ENCODE measurements at regions not wholly inside any gene's neighbourhood (a gene's known extent, or its start where the extent isn't known, plus 50 kb on each side); places are given as distances from the start of the nearest gene placed in this dataset.

GRCh38 chr21:20721151-20721550 lies 277.1 kb upstream of the NCAM2 start:
- intact Hi-C loops (cut with micrococcal nuclease), result no loop called here
- Histone ChIP-seq H3K4me3 (replicated peaks in 1 of 2; ENCODE audit: low read depth in 1 of 2, low read length in 2 of 2) (no peak overlapping the region), H3K4me2 (ENCODE audit: low read length) (no peak overlapping the region), H3K36me3 (ENCODE audit: control insufficient read depth in 1 of 2, insufficient read depth in 2 of 2, low read length in 2 of 2) (no peaks in the 10 kb centered on the region), H3K9me2 (ENCODE audit: insufficient read depth) (no peaks in the 10 kb centered on the region), H2AFZ (ENCODE audit: low read depth, low read length, poor library complexity, severe bottlenecking) (no peak overlapping the region), H3K79me2 (ENCODE audit: insufficient read depth, low read length) (no peaks in the 10 kb centered on the region), H4K20me1 (ENCODE audit: insufficient read depth) (no peaks in the 10 kb centered on the region), H3K4me1 (ENCODE audit: control insufficient read depth in 1 of 2, insufficient read depth in 2 of 2, low read length in 2 of 2) (no peaks in the 10 kb centered on the region), H3K27me3 (ENCODE audit: insufficient read depth, low read length) (no peaks in the 10 kb centered on the region), H3K27ac (ENCODE audit: low read depth, low read length) (no peak overlapping the region), H3K9me3 (ENCODE audit: control insufficient read depth in 1 of 2, insufficient read depth in 1 of 2, low read depth in 1 of 2, low read length in 2 of 2) (peaks cover 7 to 28% of the 10 kb centered on the region in 2 experiments; a peak in 2 of 4 replicates), H3K9ac (ENCODE audit: low read length) (no peak overlapping the region)
- ChIA-PET RAD21 (ENCODE audit: low non-redundant PET in 1 of 2, low total read pairs in 2 of 2, uncharacterized antibody in 2 of 2, unreplicated experiment in 2 of 2) (no interaction called here), CTCF (no interaction called here), POLR2A (no interaction called here)
- BruUV-seq (replicated peaks), result no TSS peak
- no peak for TF ChIP-seq EZH2 (IDR thresholded peaks at IDR 0.05)
- TF ChIP-seq JUND (IDR thresholded peaks at IDR 0.05), result no peak
- TF ChIP-seq CBX3 (IDR thresholded peaks at IDR 0.05; ENCODE audit: low read depth), result no peak
- TF ChIP-seq, protein P1, sequence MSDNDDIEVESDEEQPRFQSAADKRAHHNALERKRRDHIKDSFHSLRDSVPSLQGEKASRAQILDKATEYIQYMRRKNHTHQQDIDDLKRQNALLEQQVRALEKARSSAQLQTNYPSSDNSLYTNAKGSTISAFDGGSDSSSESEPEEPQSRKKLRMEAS (IDR thresholded peaks at IDR 0.05), result no peak
- TF ChIP-seq POLR2A (IDR thresholded peaks at IDR 0.05; ENCODE audit: borderline replicate concordance, extremely low read depth, insufficient read depth, insufficient read length), result no peak
- TF ChIP-seq CEBPB (IDR thresholded peaks at IDR 0.05; ENCODE audit: low read depth), result no peak
- no peak for TF ChIP-seq SIN3A (IDR thresholded peaks at IDR 0.05; ENCODE audit: low read depth)
- TF ChIP-seq RAD21 (IDR thresholded peaks at IDR 0.05; ENCODE audit: low read depth), result no peak
- no peak for TF ChIP-seq FOSL1 (IDR thresholded peaks at IDR 0.05; ENCODE audit: low read depth)
- no peak for TF ChIP-seq ATF3 (IDR thresholded peaks at IDR 0.05)
- TF ChIP-seq, protein P2, sequence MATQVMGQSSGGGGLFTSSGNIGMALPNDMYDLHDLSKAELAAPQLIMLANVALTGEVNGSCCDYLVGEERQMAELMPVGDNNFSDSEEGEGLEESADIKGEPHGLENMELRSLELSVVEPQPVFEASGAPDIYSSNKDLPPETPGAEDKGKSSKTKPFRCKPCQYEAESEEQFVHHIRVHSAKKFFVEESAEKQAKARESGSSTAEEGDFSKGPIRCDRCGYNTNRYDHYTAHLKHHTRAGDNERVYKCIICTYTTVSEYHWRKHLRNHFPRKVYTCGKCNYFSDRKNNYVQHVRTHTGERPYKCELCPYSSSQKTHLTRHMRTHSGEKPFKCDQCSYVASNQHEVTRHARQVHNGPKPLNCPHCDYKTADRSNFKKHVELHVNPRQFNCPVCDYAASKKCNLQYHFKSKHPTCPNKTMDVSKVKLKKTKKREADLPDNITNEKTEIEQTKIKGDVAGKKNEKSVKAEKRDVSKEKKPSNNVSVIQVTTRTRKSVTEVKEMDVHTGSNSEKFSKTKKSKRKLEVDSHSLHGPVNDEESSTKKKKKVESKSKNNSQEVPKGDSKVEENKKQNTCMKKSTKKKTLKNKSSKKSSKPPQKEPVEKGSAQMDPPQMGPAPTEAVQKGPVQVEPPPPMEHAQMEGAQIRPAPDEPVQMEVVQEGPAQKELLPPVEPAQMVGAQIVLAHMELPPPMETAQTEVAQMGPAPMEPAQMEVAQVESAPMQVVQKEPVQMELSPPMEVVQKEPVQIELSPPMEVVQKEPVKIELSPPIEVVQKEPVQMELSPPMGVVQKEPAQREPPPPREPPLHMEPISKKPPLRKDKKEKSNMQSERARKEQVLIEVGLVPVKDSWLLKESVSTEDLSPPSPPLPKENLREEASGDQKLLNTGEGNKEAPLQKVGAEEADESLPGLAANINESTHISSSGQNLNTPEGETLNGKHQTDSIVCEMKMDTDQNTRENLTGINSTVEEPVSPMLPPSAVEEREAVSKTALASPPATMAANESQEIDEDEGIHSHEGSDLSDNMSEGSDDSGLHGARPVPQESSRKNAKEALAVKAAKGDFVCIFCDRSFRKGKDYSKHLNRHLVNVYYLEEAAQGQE (IDR thresholded peaks at IDR 0.05; ENCODE audit: low read depth), result no peak
- TF ChIP-seq ZNF274 (IDR thresholded peaks at IDR 0.05; ENCODE audit: low read depth, low read length), result no peak
- no peak for TF ChIP-seq SRF (IDR thresholded peaks at IDR 0.05; ENCODE audit: low read depth)
- no peak for TF ChIP-seq EGR1 (IDR thresholded peaks at IDR 0.05; ENCODE audit: low read depth)
- TF ChIP-seq EZH2phosphoT487 (IDR thresholded peaks at IDR 0.05; ENCODE audit: borderline replicate concordance), result no peak
- TF ChIP-seq CTCF (IDR thresholded peaks at IDR 0.05 in 2 of 3, conservative IDR thresholded peaks at IDR 0.05 in 1 of 3; ENCODE audit: borderline replicate concordance in 1 of 3, insufficient read depth in 1 of 3, low read depth in 2 of 3, low read length in 2 of 3), result no peak
- no peak for TF ChIP-seq POLR2AphosphoS5 (IDR thresholded peaks at IDR 0.05; ENCODE audit: low read depth, low read length)
- no peak for TF ChIP-seq TCF7L2 (IDR thresholded peaks at IDR 0.05; ENCODE audit: borderline replicate concordance, extremely low read depth, insufficient read depth, insufficient read length)
- TF ChIP-seq YY1 (IDR thresholded peaks at IDR 0.05; ENCODE audit: extremely low read depth, insufficient replicate concordance, low read depth, low read length), result no peak
- no peak for TF ChIP-seq ZFX (IDR thresholded peaks at IDR 0.05)
- ATAC-seq (no peak), DNase-seq (ENCODE audit: low read depth, low spot score) (no peak)

All from HCT116 (cell line).